Gastrocnemius medialis (tissue), 4 donors: ENCODE measurements at regions not wholly inside any gene's neighbourhood (a gene's known extent, or its start where the extent isn't known, plus 50 kb on each side); places are given as distances from the start of the nearest gene placed in this dataset.

ENCODE experiments used
- ATAC-seq, 2 donors: fragments of 150-250 bp; one replicate each; pipeline ENCODE4 v1.9.1; 2016
- DNase-seq, 2 donors: peaks; one replicate each; pipeline ENCODE4 v3.0.0-alpha.2; 2019
- H3K27ac ChIP-seq, 4 donors: fragments of 200-600 bp; sonication (generic); 1 replicate in 1 of 4; 2 replicates in 3 of 4; pipeline ENCODE4 v1.5.1; 2016 to 2018; ENCODE audit warnings: mild to moderate bottlenecking in 2 of 4, moderate library complexity in 1 of 4
- H3K27me3 ChIP-seq, 3 donors: fragments of 200-600 bp; sonication (generic) in 2 of 3; 1 replicate in 1 of 3; 2 replicates in 2 of 3; pipeline versions ENCODE4 v1.5.1 to v1.6.0; 2016 to 2019; ENCODE audit warnings: mild to moderate bottlenecking in 1 of 3, moderate library complexity in 1 of 3
- H3K36me3 ChIP-seq, 2 donors: fragments of 200-600 bp; sonication (generic) in 1 of 2; one replicate each; pipeline ENCODE4 v1.5.1; 2017 to 2018
- H3K4me1 ChIP-seq, 2 donors: fragments of 200-600 bp; sonication (generic) in 1 of 2; one replicate each; pipeline ENCODE4 v1.5.1; 2016 to 2017; ENCODE audit warnings: mild to moderate bottlenecking in 2 of 2
- H3K4me3 ChIP-seq, 4 donors: fragments of 200-600 bp; sonication (generic) in 3 of 4; 1 replicate in 1 of 4; 2 replicates in 3 of 4; pipeline ENCODE4 v1.5.1; 2016 to 2019; ENCODE audit warnings: mild to moderate bottlenecking in 2 of 4
- H3K9me3 ChIP-seq, 3 donors: fragments of 200-600 bp; sonication (generic) in 2 of 3; 1 replicate in 1 of 3; 2 replicates in 2 of 3; pipeline ENCODE4 v1.5.1; 2016 to 2019
- POLR2A ChIP-seq, 2 donors: fragments of 450-650 bp; IDR thresholded peaks; one replicate each; pipeline ENCODE4 v1.6.1; 2017; ENCODE audit warnings: antibody characterized with exemption in 2 of 2, mild to moderate bottlenecking in 2 of 2, moderate library complexity in 2 of 2
- in situ Hi-C, 4 donors: fragments of 200-750 bp; cut with MboI; loops; one replicate each; pipeline versions ENCODE4 v1.15.0 to v1.8.0; 2017; ENCODE audit warnings: low sequenced_read_pairs in 4 of 4
- intact Hi-C: fragments of 100-400 bp; cut with DNase I; formaldehyde crosslinking; loops from one replicate; pipeline ENCODE4 v1.15.1; 2023; ENCODE audit warnings: low total_unique reads
- TF ChIP-seq, protein P1 (sequence below), 5 experiments: fragments of 450-650 bp in 3 of 5; fragments of 200-600 bp in 2 of 5; sonication (generic) in 2 of 5; IDR thresholded peaks in 4 of 5; conservative IDR thresholded peaks in 1 of 5; 1 replicate in 4 of 5; 2 replicates in 1 of 5; pipeline ENCODE4 v1.5.1; 2016 to 2019; ENCODE audit warnings: antibody characterized with exemption in 5 of 5, mild to moderate bottlenecking in 3 of 5, moderate library complexity in 3 of 5

DNA sequence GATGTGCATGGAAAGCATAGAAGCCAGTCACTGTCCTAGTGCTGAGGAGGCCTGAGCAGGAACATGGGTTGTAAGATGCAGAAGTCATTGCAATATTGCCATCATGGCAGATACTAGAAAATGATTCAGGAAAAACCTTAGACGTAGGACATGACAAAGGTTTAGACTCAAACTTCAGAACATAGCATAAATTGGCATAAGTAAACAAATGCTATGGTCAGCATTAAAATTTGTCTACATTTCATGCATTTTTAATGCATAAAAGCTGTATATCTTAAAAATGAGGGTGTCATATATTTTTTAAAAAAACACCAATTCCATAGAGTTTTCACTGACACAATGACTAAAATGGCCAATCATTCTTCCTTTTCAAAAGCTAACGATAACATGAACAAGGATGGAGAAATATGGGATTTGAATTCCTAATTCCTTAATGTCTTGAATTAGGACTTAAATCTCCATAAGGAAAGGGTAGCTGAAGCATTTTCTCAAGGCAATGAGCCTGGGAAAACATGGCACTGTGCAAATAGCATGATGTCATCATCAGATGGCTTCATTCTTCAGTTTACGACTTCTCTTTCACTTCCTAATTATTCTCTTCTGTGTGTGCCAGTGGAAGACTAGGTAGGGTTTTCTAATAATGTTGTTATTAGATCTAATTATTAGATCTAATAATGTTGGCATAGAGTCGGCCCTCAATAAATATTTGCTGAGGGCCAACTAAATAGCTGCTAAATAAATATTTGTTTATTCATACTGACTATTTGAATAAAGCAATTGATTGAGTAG is 125.1 kb upstream of the FRG1 start:
- TF ChIP-seq, protein P1, sequence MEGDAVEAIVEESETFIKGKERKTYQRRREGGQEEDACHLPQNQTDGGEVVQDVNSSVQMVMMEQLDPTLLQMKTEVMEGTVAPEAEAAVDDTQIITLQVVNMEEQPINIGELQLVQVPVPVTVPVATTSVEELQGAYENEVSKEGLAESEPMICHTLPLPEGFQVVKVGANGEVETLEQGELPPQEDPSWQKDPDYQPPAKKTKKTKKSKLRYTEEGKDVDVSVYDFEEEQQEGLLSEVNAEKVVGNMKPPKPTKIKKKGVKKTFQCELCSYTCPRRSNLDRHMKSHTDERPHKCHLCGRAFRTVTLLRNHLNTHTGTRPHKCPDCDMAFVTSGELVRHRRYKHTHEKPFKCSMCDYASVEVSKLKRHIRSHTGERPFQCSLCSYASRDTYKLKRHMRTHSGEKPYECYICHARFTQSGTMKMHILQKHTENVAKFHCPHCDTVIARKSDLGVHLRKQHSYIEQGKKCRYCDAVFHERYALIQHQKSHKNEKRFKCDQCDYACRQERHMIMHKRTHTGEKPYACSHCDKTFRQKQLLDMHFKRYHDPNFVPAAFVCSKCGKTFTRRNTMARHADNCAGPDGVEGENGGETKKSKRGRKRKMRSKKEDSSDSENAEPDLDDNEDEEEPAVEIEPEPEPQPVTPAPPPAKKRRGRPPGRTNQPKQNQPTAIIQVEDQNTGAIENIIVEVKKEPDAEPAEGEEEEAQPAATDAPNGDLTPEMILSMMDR (IDR thresholded peaks at IDR 0.05 in 4 of 5, conservative IDR thresholded peaks at IDR 0.05 in 1 of 5), result no peak
- TF ChIP-seq POLR2A (IDR thresholded peaks at IDR 0.05), result no peak
- in situ Hi-C loops, result no loop called here
- Histone ChIP-seq H3K27me3 (no peaks in the 10 kb centered on the region), H3K9me3 (no peaks in the 10 kb centered on the region), H3K36me3 (no peaks in the 10 kb centered on the region), H3K27ac (no peak overlapping the region), H3K4me3 (no peak overlapping the region), H3K4me1 (no peaks in the 10 kb centered on the region)
- no peak for ATAC-seq
- intact Hi-C loops, result no loop called here
- no peak for DNase-seq

DNA sequence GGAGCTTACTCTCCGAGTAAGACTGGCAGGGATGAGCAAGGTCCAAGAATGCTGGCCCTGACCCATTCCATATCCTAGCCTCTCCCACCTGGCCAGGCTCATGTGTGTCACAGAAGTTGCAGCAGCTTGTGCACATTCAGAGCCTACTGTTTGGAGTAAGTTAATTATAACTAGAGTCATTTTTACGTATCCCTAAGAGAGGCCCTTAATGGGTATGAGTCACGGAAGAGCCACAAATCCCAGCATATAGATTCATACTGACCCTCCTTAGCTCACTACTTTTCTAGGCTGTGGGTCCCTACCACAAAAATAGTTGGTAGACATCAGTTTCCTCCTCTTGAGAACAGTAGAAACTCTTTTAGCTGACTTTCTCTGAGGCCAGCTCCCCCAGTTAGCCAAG is 118.3 kb upstream of the FRG1 start:
- H3K36me3 ChIP-seq, result no peaks in the 10 kb centered on the region
- ATAC-seq, result no peak

DNA sequence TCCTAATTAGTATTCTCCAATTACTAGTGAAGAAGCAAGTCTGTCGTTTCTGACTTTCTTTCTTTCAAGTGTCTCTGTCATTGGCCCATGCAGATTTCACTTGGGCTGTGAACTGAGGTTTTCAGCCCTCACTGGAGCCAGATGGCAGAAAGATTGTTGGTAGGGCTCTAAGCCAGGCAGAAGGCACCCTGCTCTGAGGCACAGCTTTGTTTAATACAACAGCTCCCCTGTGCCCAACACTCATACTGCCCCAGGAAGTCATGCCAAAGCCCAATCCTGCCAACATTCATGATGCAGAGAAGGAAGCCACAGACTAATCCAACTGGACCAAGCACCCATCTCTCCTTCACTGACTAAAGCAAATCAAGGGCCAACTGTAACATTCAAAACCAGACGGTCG is 117.1 kb upstream of the FRG1 start:
- in situ Hi-C loops (no loop called here), intact Hi-C loops (no loop called here)
- Histone ChIP-seq H3K36me3 (no peaks in the 10 kb centered on the region), H3K4me1 (no peaks in the 10 kb centered on the region), H3K9me3 (no peaks in the 10 kb centered on the region), H3K27ac (no peak overlapping the region), H3K4me3 (no peak overlapping the region), H3K27me3 (no peaks in the 10 kb centered on the region)
- TF ChIP-seq POLR2A (IDR thresholded peaks at IDR 0.05), result no peak
- TF ChIP-seq, protein P1 (IDR thresholded peaks at IDR 0.05 in 4 of 5, conservative IDR thresholded peaks at IDR 0.05 in 1 of 5), result no peak
- DNase-seq (no peak), ATAC-seq (no peak)

More for the DNA sequence above, 118.3 kb upstream of the FRG1 start:
- no peak for DNase-seq
- TF ChIP-seq POLR2A (IDR thresholded peaks at IDR 0.05), result no peak
- H3K27me3 ChIP-seq, result no peaks in the 10 kb centered on the region
- intact Hi-C loops, result no loop called here
- H3K27ac ChIP-seq, result no peak overlapping the region
- in situ Hi-C loops, result no loop called here
- H3K4me3 ChIP-seq, result no peak overlapping the region
- no peaks in the 10 kb centered on the region for H3K4me1 ChIP-seq
- no peaks in the 10 kb centered on the region for H3K9me3 ChIP-seq

DNA sequence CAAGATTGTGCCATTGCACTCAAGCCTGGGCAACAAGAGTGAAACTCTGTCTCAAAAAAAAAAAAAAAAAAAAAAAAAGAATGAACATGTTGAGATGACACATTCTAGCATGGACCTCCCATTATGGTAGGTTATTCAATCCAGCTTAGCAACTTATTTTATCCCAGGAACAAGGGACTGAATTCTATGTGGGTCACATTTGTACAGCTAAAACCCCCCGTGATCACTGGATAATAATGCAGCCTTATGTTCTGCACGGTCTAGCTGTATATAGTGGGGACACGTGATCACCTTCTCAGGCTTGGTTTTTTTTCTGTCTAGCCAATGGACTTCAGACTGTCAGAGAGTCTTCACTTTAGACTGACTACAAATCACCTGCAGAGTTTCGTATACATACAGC is 115.2 kb upstream of the FRG1 start:
- Histone ChIP-seq H3K9me3 (no peaks in the 10 kb centered on the region), H3K36me3 (no peaks in the 10 kb centered on the region), H3K4me3 (no peak overlapping the region), H3K27me3 (no peaks in the 10 kb centered on the region), H3K27ac (no peak overlapping the region), H3K4me1 (no peaks in the 10 kb centered on the region)
- ATAC-seq (no peak), DNase-seq (no peak)
- intact Hi-C loops, result no loop called here
- in situ Hi-C loops, result no loop called here
- TF ChIP-seq POLR2A (IDR thresholded peaks at IDR 0.05), result no peak
- TF ChIP-seq, protein P1 (IDR thresholded peaks at IDR 0.05 in 4 of 5, conservative IDR thresholded peaks at IDR 0.05 in 1 of 5), result no peak

DNA sequence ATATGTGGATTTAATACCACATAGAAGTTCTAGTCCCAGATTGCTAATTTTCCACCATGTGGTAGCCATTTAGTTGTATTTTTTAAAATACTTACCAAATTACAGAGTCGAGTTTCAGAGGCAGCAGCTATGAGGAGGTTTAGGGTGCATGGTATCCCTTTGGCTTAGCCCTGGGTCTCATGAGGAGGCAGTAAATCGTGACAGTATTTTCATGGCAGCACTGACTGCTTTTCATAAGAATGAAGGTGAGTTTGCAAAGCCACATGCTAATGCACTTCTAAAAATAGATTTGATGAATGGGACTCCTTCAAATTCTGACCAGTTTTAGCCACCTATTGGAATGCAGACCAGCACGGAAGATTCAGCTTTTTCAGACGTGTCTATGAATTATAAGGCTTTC is 114.0 kb upstream of the FRG1 start:
- TF ChIP-seq, protein P1 (IDR thresholded peaks at IDR 0.05 in 4 of 5, conservative IDR thresholded peaks at IDR 0.05 in 1 of 5), result no peak
- no peak for TF ChIP-seq POLR2A (IDR thresholded peaks at IDR 0.05)
- no peak overlapping the region for H3K4me3 ChIP-seq
- no peaks in the 10 kb centered on the region for H3K9me3 ChIP-seq
- intact Hi-C loops, result no loop called here
- ATAC-seq (no peak), DNase-seq (no peak)
- no peaks in the 10 kb centered on the region for H3K4me1 ChIP-seq
- H3K27ac ChIP-seq, result no peak overlapping the region
- in situ Hi-C loops, result no loop called here
- no peaks in the 10 kb centered on the region for H3K36me3 ChIP-seq
- H3K27me3 ChIP-seq, result no peaks in the 10 kb centered on the region
